ENCODE measurements at regions not wholly inside any gene's neighbourhood (a gene's known extent, or its start where the extent isn't known, plus 50 kb on each side); places are given as distances from the start of the nearest gene placed in this dataset.

- H3K9me3 Mint-ChIP-seq: peaks cover 0 to 2% (median 0%) of the 10 kb centered on the region in 5 donors
- H3K4me1 ChIP-seq (ENCODE audit: insufficient read depth, low read length): no peaks in the 10 kb centered on the region
- no peaks in the 10 kb centered on the region for H3K36me3 ChIP-seq (ENCODE audit: insufficient read depth, low read length)
- no peaks in the 10 kb centered on the region for H3K27me3 ChIP-seq (ENCODE audit: insufficient read depth, low read length, poor library complexity, severe bottlenecking)
- no peak overlapping the region for H3K27ac Mint-ChIP-seq
- H3K27me3 Mint-ChIP-seq: peaks cover 0 to 4% of the 10 kb centered on the region in 2 donors
- H3K4me3 Mint-ChIP-seq: no peak overlapping the region
- CTCF ChIA-PET: no interaction called here
- H3K27ac ChIP-seq (ENCODE audit: low read depth, low read length): no peak overlapping the region
- POLR2A ChIA-PET: no interaction called here
- H3K36me3 Mint-ChIP-seq: no peaks in the 10 kb centered on the region
- H3K4me1 Mint-ChIP-seq: no peaks in the 10 kb centered on the region
- H3K9me3 ChIP-seq (ENCODE audit: low read length): no peaks in the 10 kb centered on the region
- DNase-seq: no peak
- no peak overlapping the region for H3K4me3 ChIP-seq (ENCODE audit: low read length)
Observed at GRCh38 chr3:180290300-180290699, 253.6 kb upstream of the PEX5L start.

GRCh38 chr3:180294282-180295027, 257.7 kb upstream of the PEX5L start:
- no peaks in the 10 kb centered on the region for H3K27me3 ChIP-seq (ENCODE audit: insufficient read depth, low read length, poor library complexity, severe bottlenecking)
- no peak overlapping the region for H3K27ac Mint-ChIP-seq
- H3K4me1 ChIP-seq (ENCODE audit: insufficient read depth, low read length): no peaks in the 10 kb centered on the region
- no peaks in the 10 kb centered on the region for H3K36me3 ChIP-seq (ENCODE audit: insufficient read depth, low read length)
- H3K27ac ChIP-seq (ENCODE audit: low read depth, low read length): no peak overlapping the region
- no peaks in the 10 kb centered on the region for H3K4me1 Mint-ChIP-seq
- no peaks in the 10 kb centered on the region for H3K36me3 Mint-ChIP-seq
- DNase-seq: no peak
- CTCF ChIA-PET: no interaction called here
- H3K9me3 Mint-ChIP-seq: peaks cover 0 to 2% (median 0%) of the 10 kb centered on the region in 5 donors
- POLR2A ChIA-PET: no interaction called here
- H3K9me3 ChIP-seq (ENCODE audit: low read length): no peaks in the 10 kb centered on the region
- no peak overlapping the region for H3K4me3 Mint-ChIP-seq
- no peaks in the 10 kb centered on the region for H3K27me3 Mint-ChIP-seq
- no peak overlapping the region for H3K4me3 ChIP-seq (ENCODE audit: low read length)

GRCh38 chr3:180295811-180296210, 259.1 kb upstream of the PEX5L start:
- Mint-ChIP-seq H3K36me3 (no peaks in the 10 kb centered on the region), H3K27ac (no peak overlapping the region), H3K4me1 (no peaks in the 10 kb centered on the region), H3K9me3 (peaks cover 0 to 2% (median 0%) of the 10 kb centered on the region in 5 donors), H3K4me3 (no peak overlapping the region), H3K27me3 (peaks cover 2 to 6% of the 10 kb centered on the region in 2 donors)
- H3K4me1 ChIP-seq (ENCODE audit: insufficient read depth, low read length): no peaks in the 10 kb centered on the region
- H3K27me3 ChIP-seq (ENCODE audit: insufficient read depth, low read length, poor library complexity, severe bottlenecking): no peaks in the 10 kb centered on the region
- no peaks in the 10 kb centered on the region for H3K9me3 ChIP-seq (ENCODE audit: low read length)
- no peak overlapping the region for H3K27ac ChIP-seq (ENCODE audit: low read depth, low read length)
- no peaks in the 10 kb centered on the region for H3K36me3 ChIP-seq (ENCODE audit: insufficient read depth, low read length)
- DNase-seq: no peak
- ChIA-PET POLR2A (no interaction called here), CTCF (no interaction called here)
- H3K4me3 ChIP-seq (ENCODE audit: low read length): no peak overlapping the region

GRCh38 chr3:180296971-180297370, 260.2 kb upstream of the PEX5L start:
- Mint-ChIP-seq H3K4me3 (no peak overlapping the region), H3K27ac (peak overlapping the region in 1 of 8 donors; percentile 21), H3K27me3 (peaks cover 2 to 9% of the 10 kb centered on the region in 2 donors), H3K4me1 (no peaks in the 10 kb centered on the region), H3K36me3 (no peaks in the 10 kb centered on the region), H3K9me3 (peaks cover 0 to 2% (median 0%) of the 10 kb centered on the region in 5 donors)
- CTCF ChIA-PET: no interaction called here
- Histone ChIP-seq H3K4me1 (ENCODE audit: insufficient read depth, low read length) (no peaks in the 10 kb centered on the region), H3K9me3 (ENCODE audit: low read length) (no peaks in the 10 kb centered on the region), H3K27me3 (ENCODE audit: insufficient read depth, low read length, poor library complexity, severe bottlenecking) (no peaks in the 10 kb centered on the region), H3K27ac (ENCODE audit: low read depth, low read length) (no peak overlapping the region), H3K36me3 (ENCODE audit: insufficient read depth, low read length) (no peaks in the 10 kb centered on the region), H3K4me3 (ENCODE audit: low read length) (no peak overlapping the region)
- POLR2A ChIA-PET: no interaction called here
- no peak for DNase-seq

GRCh38 chr3:180306155-180306554, 269.4 kb upstream of the PEX5L start:
- no peaks in the 10 kb centered on the region for H3K9me3 Mint-ChIP-seq
- H3K4me3 ChIP-seq (ENCODE audit: low read length): no peak overlapping the region
- POLR2A ChIA-PET: no interaction called here
- H3K9me3 ChIP-seq (ENCODE audit: low read length): no peaks in the 10 kb centered on the region
- DNase-seq: no peak
- no peak overlapping the region for H3K27ac Mint-ChIP-seq
- no peak overlapping the region for H3K4me3 Mint-ChIP-seq
- peaks cover 3 to 11% of the 10 kb centered on the region in 2 donors for H3K27me3 Mint-ChIP-seq
- H3K27ac ChIP-seq (ENCODE audit: low read depth, low read length): no peak overlapping the region
- no peaks in the 10 kb centered on the region for H3K4me1 Mint-ChIP-seq
- H3K4me1 ChIP-seq (ENCODE audit: insufficient read depth, low read length): no peaks in the 10 kb centered on the region
- H3K36me3 ChIP-seq (ENCODE audit: insufficient read depth, low read length): no peaks in the 10 kb centered on the region
- CTCF ChIA-PET: no interaction called here
- no peaks in the 10 kb centered on the region for H3K36me3 Mint-ChIP-seq
- no peaks in the 10 kb centered on the region for H3K27me3 ChIP-seq (ENCODE audit: insufficient read depth, low read length, poor library complexity, severe bottlenecking)

GRCh38 chr3:180306691-180307090, 270.0 kb upstream of the PEX5L start:
- no peaks in the 10 kb centered on the region for H3K9me3 ChIP-seq (ENCODE audit: low read length)
- no peak for DNase-seq
- Mint-ChIP-seq H3K27me3 (peaks cover 3 to 8% of the 10 kb centered on the region in 2 donors), H3K4me3 (no peak overlapping the region), H3K9me3 (no peaks in the 10 kb centered on the region), H3K36me3 (no peaks in the 10 kb centered on the region), H3K27ac (no peak overlapping the region), H3K4me1 (no peaks in the 10 kb centered on the region)
- ChIA-PET CTCF (no interaction called here), POLR2A (no interaction called here)
- H3K27me3 ChIP-seq (ENCODE audit: insufficient read depth, low read length, poor library complexity, severe bottlenecking): no peaks in the 10 kb centered on the region
- H3K36me3 ChIP-seq (ENCODE audit: insufficient read depth, low read length): no peaks in the 10 kb centered on the region
- no peaks in the 10 kb centered on the region for H3K4me1 ChIP-seq (ENCODE audit: insufficient read depth, low read length)
- no peak overlapping the region for H3K4me3 ChIP-seq (ENCODE audit: low read length)
- H3K27ac ChIP-seq (ENCODE audit: low read depth, low read length): no peak overlapping the region

- Histone ChIP-seq H3K36me3 (ENCODE audit: insufficient read depth, low read length) (no peaks in the 10 kb centered on the region), H3K27me3 (ENCODE audit: insufficient read depth, low read length, poor library complexity, severe bottlenecking) (no peaks in the 10 kb centered on the region), H3K9me3 (ENCODE audit: low read length) (no peaks in the 10 kb centered on the region), H3K4me3 (ENCODE audit: low read length) (no peak overlapping the region), H3K4me1 (ENCODE audit: insufficient read depth, low read length) (no peaks in the 10 kb centered on the region), H3K27ac (ENCODE audit: low read depth, low read length) (no peak overlapping the region)
- no peak overlapping the region for H3K4me3 Mint-ChIP-seq
- no peaks in the 10 kb centered on the region for H3K36me3 Mint-ChIP-seq
- CTCF ChIA-PET: no interaction called here
- no peaks in the 10 kb centered on the region for H3K9me3 Mint-ChIP-seq
- POLR2A ChIA-PET: no interaction called here
- H3K27ac Mint-ChIP-seq: no peak overlapping the region
- no peaks in the 10 kb centered on the region for H3K4me1 Mint-ChIP-seq
- no peak for DNase-seq
- H3K27me3 Mint-ChIP-seq: peaks cover 0 to 4% of the 10 kb centered on the region in 2 donors
Observed at GRCh38 chr3:180311242-180311641, 274.5 kb upstream of the PEX5L start.

- DNase-seq: no peak
- no peaks in the 10 kb centered on the region for H3K36me3 ChIP-seq (ENCODE audit: insufficient read depth, low read length)
- no peaks in the 10 kb centered on the region for H3K27me3 ChIP-seq (ENCODE audit: insufficient read depth, low read length, poor library complexity, severe bottlenecking)
- Mint-ChIP-seq H3K36me3 (no peaks in the 10 kb centered on the region), H3K27ac (no peak overlapping the region), H3K9me3 (no peaks in the 10 kb centered on the region), H3K4me3 (no peak overlapping the region), H3K4me1 (no peaks in the 10 kb centered on the region), H3K27me3 (no peaks in the 10 kb centered on the region)
- H3K27ac ChIP-seq (ENCODE audit: low read depth, low read length): no peak overlapping the region
- POLR2A ChIA-PET: no interaction called here
- H3K4me1 ChIP-seq (ENCODE audit: insufficient read depth, low read length): no peaks in the 10 kb centered on the region
- CTCF ChIA-PET: no interaction called here
- H3K9me3 ChIP-seq (ENCODE audit: low read length): no peaks in the 10 kb centered on the region
- H3K4me3 ChIP-seq (ENCODE audit: low read length): no peak overlapping the region
Observed at GRCh38 chr3:180316321-180316720, 279.6 kb upstream of the PEX5L start.
